GM19043 (cell line): ENCODE measurements at regions not wholly inside any gene's neighbourhood (a gene's known extent, or its start where the extent isn't known, plus 50 kb on each side); places are given as distances from the start of the nearest gene placed in this dataset.
"Not testable (repeated sequence)": the region's sequence is repeated elsewhere in the genome, so short reads cannot be mapped to it uniquely, and the experiment has no call there.

Experiments
- ATAC-seq: cut with Tn5 transposase; IDR thresholded peaks from one replicate; pipeline ENCODE4 v1.9.1; 2021; ENCODE audit warnings: low read depth; ENCODE audit not compliant: unreplicated experiment

DNA sequence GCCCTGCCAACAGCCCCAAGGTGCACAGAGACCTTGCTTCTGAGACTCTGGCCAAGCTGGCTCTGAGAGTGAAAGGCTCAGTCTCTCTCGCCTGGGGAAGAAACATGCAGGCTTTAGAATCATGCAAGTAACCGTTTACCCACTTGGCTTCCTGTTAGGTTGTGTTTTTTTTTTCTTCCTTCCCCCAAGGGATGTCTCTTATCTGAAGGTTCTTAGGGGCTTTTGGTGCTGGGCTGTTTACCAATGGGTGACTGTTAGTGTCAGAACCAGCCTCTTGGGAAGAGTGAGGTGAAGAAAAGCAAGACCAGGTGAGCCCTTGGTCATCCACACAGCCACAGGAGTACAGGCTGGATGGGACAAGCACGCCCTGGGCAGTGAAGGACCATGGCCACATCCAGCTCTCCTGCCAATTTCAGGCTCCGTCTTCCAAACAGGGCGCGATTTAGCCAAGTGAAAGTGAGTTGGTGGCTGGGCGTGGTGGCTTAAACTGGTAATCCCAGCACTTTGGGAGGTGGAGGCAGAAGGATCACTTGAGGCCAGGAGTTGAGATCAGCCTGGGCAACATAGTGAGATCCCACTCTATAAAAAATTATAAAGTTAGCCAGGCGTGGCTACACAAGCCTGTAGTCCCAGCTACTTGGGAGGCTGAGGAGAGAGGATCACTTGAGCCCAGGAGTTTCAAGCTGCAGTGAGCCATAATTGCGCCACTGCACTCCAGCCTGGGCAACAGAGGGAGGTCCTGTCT lies 76.3 kb upstream of the CUX1 start:
- ATAC-seq: peak; percentile 65

DNA sequence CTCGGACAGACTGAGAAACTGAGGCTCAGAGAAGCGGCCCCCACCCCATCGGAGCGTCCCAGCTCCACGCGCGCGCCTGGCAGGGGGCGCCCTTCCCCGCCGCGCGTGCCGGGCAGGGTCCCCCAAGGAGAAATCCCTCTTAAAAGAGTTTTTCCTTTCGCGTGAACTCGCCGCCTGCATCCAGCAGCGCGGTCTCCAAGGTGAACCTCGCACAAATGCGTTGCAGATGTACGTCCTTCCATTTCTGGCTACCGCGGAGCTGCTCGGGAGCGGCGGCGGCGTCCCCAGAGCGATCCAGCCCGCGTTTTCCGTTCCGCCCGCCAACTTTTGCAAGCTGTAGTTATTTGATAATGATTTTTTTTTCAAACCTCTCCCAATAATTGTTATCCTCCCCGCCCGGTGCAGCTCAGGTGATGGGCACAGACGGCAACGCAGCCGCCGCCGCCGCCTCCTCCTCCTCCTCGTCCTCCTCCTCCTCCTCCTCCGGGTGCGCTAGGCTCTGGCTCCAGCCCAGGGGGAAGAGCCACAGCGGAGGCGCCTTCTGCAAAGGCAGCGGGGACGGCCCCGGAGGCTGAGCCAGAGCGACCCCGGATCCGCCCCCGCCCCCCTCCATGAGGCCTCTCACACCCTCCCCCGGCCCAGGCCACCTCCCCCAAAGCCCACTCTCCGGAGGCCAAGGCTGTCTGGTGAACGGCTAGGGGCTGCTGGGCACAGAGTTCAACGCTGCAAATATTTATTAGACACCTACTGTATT lies 74.0 kb upstream of the CUX1 start:
- no peak for ATAC-seq

DNA sequence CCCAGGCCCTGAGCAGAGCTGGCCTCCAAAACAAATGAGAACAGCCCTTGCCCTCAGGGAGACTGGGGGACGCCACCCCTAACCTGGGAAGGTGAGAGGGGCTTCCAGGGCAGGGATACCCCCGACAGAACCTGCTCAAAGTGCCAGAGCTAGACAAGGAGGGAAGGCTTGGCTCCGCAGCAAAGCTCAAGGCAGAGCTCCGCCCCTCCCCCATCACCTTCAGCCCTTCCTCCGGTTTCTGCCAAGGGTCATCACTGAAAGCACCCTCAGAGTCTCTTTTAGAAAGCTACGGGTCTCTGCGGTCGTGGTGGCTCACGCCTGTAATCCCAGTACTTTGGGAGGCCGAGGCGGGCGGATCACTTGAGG lies 73.4 kb upstream of the CUX1 start:
- ATAC-seq: no peak

DNA sequence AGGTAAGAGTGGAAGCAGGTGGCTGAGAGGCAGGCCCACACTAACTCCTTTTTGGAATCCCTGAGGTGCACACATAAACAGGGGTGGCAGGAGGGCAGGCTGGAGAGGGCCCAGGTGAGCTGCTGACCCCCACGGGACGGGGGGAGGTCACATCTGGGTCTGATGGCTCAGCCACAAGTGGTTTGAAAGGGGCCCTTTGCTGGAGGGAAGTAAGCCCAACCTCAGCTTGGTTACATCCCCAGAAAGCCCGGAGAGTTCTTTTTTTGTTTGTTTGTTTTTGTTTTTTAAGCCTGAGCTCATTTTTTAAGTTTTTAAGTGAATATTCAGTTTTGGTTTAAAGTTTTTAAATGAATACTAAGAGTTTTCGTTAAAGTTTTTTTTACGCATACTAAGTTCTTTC lies 72.8 kb upstream of the CUX1 start:
- ATAC-seq: no peak

DNA sequence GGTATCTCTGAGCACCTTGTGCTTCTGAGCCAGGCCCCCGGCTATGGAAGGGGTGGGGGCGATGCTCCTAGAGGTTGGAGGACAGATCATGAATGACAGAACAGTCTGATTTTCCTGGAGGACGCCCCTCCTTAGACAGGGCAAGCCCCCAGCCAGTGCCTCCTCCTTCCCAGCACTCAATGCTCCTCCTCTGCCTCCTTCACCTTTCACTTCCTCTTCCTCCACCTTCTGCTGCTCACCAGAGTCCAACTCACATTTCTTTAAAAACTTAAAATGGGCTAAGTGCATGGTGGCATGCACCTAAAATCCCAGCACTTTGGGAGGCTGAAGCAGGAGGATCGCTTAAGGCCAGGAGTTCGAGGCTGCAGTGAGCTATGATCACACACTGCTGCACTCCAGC lies 71.1 kb upstream of the CUX1 start:
- peak; percentile 63 for ATAC-seq

DNA sequence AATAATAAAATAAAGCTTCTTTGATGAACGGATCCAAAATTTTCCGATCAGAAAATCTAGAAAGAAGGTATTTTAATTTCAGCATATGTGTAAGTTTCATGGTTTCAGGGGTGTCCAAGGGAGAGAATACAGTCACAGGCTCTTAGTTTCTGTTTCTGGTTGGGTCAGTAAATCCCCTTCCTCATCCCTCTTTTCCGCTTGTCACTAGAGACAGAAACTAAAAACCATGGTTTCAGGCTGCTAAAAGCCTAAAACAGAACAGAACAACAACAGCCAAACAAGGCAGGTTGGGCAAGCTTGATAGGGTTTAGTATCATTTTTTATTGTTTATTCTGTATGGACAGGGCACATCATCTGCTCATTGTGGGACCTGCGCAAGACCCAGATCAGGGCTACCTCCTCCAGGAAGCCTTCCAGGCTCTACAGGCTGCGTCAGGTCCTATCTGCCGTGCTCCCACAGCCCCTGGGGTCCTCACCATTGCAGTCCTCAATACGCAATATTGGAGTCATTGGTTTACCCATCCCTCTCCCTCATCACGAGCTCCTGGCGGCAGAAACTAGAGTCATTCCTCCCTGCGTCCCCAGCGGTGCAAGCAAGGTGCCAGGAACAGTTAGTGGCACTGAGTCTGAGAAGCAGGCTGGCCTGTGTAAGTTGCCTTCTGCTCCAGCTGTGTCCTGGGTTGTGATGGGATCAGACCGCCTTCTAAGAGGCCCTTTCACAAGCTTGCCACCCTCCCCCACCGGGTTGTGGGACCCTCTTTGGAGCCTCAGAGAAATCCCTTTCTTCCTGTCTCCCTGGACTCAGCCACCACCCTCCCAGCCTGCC lies 70.2 kb upstream of the CUX1 start:
- no peak for ATAC-seq

DNA sequence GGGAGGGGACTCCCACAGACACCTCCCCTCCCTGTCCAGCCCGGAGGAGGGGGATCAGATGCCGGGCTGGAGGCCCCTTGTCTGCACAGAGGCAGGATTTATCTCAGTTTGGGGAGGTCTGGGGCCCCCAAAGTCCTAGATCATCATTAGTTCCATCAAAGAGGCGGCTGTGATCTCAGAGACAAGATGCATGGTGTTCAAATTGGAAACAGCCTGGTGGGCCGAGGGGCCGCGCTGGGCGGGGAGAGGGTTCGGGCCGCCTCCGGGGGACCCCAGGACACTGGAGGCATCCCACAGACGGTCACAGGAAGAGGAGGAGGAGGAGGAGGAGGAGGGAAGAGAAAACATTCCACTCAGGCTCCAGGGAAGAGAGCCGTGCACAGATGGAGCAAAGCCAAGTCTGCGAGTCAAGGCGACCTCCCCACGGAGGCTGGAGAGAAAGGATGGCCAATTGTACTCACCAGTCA lies 69.5 kb upstream of the CUX1 start:
- ATAC-seq: no peak

DNA sequence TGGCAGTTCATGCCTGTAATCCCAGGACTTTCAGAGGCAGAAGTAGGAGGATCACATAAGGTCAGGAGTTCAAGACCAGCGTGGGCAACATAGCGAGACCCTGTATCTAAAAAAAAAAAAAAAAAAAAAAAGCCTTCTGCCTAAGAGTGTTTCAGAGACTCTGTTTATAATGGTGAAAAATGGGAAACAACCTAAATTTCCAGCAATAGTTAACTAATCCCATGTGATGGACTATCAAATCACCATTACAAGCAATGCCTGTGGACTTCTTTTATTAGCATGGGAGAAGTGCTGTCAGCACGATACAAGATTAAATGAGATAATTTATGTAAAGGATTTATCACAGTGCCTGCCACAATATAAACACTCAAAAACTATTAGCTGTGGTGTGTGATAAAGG lies 67.5 kb upstream of the CUX1 start:
- ATAC-seq: no peak

DNA sequence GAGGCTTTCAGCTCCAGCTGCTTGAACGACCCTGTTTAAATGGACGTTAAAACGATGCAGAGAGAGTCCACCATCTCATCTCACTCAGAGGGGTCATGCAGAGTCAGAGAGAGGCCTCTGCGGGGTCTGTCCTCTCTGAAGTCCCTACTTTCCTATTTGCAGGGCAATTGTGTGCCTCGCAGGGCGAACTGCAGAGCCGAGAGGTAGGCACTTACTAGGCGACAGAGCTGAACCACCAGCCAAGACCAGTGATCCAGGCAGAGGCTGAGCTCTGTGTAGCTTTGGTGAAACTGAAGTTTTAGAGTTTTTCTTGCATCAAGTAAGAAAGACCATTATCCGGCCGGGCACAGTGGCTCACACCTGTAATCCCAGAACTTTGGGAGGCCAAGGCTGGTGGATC lies 64.1 kb upstream of the CUX1 start:
- ATAC-seq: no peak

DNA sequence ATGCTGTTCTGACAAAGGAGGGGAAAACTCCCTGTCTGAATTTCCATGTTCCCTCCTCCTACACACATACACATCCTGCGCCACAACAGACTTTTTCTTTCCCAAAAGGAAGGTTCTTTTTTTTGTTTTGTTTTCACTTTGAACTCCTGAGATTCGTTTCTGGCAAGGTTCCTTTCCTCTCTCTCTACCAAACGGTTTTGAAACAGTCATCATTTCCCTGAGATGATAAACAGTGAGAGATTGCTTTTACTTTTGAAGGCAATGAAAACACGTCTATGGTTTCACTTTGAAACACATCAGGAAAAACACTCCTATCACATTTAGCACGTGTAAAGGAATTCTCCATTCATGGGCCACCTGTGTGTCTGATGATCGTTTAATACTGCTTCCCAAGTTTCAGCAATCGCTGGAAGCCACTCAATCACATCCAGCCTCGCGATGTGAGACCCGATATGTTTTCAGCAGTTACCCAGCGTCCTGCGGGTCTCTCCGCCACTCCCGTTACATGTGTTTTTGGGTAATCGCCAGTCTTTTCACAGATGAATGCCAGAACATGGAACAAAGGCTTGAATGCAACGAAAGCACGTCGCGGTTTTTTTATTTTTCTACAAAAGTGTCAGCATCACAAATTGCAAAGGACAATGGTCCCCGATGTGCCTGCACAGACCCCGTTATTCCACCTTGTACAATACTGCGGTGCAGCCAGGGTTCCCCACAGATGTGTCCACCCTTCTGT lies 62.8 kb upstream of the CUX1 start:
- no peak for ATAC-seq

DNA sequence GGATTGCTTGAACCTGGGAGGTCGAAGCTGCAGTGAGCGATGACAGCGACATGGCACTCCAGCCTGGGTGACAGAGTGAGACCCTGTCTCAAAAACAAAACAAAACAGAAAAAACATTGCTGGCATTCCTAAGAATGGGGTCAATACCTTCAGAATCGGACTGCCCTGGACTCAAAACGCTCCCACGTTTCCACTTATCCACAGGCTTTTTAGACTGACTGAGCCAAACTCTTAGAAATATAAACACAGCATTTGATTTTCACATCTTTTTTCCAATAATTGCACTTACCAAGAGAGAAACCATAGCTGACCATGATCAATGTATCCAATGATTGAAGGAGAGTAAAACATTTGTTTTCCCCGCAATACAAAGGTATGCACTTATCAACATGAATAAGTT lies 59.5 kb upstream of the CUX1 start:
- ATAC-seq: no peak

DNA sequence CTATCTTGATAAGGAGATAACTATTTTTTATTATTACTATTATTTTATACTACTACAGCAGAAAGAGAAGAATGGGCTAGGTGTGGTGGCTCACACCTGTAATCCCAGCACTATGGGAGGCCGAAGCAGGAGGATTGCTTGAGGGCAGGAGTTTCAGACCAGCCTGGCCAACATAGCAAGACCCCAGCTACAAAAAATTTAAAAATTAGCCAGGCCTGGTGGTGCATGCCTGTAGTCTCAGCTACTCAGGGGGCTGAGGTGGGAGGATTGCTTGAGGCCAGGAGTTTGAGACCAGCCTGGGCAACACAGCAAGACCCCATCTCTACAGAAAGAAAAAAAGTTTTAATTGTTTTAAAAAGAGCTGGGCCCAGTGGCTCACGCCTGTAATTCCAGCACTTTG lies 58.9 kb upstream of the CUX1 start:
- not testable (repeated sequence) for ATAC-seq

DNA sequence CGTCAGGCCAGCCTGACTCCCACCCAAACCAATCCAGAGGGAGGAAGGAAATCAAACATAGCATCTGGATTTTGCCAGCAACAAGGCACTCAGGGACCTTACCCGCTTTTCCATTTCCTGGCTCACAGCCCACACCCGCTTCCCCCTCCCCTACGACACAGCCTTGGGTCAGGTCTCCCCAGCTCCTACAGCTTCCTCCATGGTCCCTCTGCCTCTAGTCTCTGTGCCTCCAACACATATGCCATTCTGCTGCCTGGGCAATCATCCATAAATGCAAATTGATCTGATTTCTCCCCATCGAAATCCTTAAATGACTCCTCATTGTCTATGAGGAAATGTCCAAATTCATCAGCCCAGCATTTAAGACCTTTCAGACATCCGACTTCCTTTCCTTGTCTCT lies 53.2 kb upstream of the CUX1 start:
- no peak for ATAC-seq

DNA sequence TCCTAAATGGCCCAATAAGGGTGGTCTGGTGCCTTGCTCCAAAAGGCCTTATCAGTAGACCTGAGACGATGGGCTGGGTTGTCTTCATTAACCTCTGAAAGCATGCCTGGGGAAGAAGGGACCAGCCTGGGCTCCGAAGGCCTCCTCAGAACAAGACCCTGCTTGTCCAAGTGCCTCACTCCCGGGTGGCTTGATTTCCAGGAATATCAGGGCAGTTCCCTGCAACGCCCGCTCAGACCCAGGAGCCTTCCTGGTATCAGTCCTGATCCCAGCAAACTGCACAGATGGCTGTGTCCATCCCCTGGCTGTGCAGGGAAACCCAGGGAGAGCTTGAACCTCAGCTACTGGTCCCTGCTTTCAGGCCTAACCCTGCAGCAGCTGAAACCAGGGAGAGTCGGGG lies 49.9 kb upstream of the CUX1 start:
- no peak for ATAC-seq
